Left lobe of liver (tissue), 2 donors: ENCODE measurements at regions not wholly inside any gene's neighbourhood (a gene's known extent, or its start where the extent isn't known, plus 50 kb on each side); places are given as distances from the start of the nearest gene placed in this dataset.
"Not testable (repeated sequence)": the region's sequence is repeated elsewhere in the genome, so short reads cannot be mapped to it uniquely, and the experiment has no call there.

Experiments
- ATAC-seq: fragments of 200-7000 bp; cut with Tn5 transposase; one replicate; pipeline ENCODE4 v1.9.1; 2020; ENCODE audit warnings: mild to moderate bottlenecking, moderate library complexity
- DNase-seq: peaks from one replicate; pipeline ENCODE4 v3.0.0-alpha.2; 2020; ENCODE audit warnings: low spot score
- donor health status: DM: no; HTN: no; CAD: no; lungs with moderate emphysema.
- donor health status: DM: no; HTN: yes; CAD: no.

DNA sequence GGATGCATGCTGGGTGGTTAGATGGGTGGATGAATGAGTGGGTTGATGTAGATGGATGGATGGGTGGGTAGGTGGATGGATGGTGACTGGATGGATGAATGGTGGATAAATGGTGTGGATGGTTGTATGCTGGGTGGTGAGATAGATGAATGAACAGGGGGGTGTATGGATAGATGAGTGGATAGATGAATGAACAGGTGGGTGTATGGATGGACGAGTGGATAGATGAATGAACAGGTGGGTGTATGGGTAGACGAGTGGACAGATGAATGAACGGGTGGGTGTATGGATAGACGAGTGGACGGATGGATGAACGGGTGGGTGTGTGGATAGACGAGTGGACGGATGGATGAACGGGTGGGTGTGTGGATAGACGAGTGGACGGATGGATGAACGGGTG is 108.2 kb downstream of the NPIPB11 start:
- not testable (repeated sequence) for ATAC-seq, DNase-seq

DNA sequence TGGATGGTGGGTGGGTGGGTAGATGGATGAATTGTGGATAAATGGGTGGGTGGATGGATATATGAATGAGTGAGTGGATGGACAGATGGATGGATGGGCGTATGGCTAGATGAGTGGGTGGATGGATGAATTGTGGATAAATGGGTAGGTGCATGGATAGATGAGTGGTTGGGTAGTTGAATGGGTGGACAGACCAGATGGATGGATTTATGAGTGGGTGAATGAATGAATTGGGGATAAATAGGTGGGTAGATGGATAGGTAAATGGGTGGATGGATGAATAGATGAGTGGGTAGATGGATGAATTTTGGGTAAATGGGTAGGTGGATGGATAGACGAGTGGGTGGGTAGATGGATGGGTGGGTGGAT is 108.7 kb downstream of the NPIPB11 start:
- not testable (repeated sequence) for DNase-seq, ATAC-seq

DNA sequence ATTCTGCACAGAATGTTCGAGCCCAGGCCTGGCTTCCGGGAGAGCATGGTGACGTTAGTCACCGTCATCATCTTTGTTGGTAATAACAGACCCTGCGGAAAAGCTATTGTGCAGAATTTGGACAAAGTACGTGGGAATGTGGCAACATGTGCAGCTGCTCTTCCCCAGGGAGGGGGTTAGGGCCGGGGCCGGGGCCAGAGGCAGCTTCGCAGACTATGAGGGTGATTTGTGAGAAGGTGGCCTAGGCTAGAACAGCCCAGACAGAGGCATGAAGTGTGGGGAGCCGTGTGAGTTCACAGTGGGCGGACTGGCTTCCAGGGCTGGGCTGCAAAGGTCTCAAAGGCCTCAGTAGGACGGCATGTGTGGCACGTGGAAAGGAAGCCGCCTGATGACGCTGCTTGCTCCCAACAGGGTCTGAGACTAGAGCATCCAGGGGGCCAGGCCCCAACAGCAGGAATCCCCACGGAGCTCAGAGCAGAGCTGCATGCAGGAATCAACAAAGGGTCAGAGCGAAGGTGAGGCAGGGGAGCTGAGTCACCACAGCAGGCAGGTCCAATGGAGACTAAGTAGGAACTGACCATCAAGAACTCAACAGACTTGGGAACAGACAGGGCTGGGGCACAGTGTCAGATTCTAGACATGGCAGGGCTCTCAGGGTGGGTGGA is 109.2 kb downstream of the NPIPB11 start:
- not testable (repeated sequence) for DNase-seq, ATAC-seq

DNA sequence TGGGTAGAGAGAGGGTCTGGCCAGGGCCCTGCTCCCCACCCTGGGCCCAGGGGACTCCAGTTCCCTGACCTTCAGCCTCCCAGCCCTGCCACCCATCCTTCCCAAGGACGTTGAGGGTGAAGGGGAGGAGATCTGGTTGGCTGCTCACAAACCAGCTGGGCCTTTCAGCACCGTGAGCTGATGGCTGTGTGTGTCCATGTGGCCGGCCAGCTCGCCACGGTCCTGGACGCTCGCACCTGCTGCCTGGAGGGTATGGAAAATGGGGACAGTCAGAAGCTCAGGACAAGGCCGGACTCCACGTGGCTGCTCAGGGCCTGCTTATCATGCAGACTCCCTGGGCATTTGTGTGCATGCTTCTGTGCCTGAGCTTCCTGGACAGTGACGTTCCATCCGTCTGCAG is 110.3 kb downstream of the NPIPB11 start:
- not testable (repeated sequence) for ATAC-seq, DNase-seq

DNA sequence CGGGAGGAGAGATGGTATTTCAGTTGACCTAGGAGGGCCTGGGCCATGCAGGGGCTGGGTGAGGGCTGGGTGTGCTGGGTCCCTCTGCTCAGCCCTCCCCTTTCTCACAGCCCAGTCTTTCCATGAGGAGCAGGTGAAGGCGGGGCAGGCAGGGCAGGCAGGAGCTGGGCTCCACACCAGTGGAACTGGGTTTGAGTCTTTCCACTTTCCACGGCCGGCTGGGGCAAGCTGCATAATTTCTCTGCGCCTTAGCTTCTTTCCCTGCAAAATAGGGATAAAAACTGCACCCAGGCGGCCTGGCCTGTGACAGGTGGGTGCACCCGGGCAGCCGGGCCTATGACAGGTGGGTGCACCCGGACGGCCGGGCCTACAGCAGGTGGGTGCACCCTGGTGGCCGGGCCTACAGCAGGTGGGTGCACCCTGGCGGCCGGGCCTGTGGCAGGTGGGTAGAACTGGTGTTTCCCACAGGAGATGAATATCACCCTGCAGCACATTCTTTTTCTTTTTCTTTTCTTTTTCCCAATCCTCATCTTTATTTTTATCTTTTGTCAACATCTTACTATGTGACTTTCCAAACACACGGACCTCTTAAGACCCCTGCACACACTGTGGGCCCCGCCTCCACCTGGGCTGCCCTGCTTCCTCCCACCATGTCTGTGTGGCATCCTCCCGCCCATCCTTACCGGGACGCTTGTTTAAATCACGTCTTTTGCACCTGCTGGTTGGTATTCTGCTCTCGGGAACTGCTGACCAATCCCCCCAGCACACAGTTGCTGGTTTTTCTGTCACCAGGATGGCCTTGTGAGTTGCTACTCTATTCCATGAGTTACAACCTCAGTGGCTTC is 111.3 kb downstream of the NPIPB11 start:
- not testable (repeated sequence) for DNase-seq, ATAC-seq

DNA sequence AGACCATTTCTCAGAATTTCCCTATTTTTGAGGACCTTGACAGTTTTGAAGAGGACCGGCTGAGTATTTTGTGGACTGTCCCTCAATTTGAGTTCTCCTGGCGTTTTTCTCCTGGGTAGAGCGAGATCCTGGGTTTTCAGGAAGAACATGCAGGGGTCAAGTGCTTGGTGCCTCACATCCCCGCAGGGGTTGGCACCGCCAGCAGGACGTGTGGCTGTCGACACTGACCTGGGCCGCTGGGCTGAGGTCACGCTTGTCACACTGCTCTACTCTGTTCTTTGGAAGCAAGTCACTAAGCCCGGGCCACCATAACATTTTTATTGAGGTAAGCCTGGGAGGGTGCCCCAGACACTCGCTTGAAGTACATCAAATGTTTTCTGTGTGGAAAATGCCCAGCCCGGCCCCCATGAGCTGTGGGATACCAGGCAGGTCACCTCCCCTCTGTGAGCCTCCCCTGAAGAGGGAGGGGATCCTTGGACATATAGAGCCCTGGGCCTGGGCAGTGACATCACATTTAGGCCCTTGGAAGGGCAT is 112.0 kb downstream of the NPIPB11 start:
- not testable (repeated sequence) for DNase-seq, ATAC-seq

DNA sequence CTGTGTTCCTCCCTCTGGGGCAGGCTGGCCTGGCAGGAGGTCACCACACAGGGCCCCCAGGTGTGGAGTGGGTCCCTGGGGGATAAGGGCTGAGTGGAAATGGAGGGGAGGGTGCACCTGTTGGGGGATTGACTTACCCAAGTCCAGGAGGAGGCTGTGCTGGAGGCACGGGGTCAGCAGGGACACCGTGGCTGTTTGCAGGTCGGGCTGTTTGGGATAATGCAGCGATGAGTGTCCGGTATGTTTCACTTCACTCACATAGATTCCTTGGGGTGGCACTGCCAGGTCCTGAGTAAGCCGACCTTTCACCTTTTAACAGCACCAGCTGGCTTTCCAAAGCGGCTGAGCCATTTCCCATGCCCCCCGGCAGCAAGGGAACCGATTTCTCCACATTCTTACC is 113.0 kb downstream of the NPIPB11 start:
- not testable (repeated sequence) for ATAC-seq, DNase-seq

DNA sequence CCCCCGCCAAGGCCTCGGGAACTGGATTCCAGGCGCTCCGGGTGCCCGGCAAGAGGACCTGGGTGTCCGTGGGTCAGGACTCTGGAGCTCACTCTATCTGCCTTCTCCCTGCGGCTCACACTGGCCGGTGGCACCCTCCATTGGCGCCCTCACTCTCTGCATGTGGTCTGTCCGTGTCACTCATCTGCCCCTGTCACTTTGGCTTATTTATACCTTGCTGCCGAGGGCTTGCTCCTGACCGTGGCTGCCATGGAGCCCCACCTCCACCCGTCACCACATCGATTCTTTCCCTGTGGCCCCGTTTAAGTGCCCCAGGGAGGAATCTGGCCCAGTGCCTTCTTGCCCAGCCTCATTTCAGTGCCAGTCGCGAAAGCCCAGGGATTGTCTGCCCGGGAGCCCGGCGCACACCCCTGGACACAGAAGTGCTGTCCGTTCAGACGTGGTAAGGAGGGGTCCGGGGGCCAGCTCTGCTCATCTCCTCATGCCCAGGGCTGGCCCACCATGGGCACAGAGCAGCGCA is 113.5 kb downstream of the NPIPB11 start:
- peak; percentile 70 for DNase-seq
- peak; percentile 55 for ATAC-seq

DNA sequence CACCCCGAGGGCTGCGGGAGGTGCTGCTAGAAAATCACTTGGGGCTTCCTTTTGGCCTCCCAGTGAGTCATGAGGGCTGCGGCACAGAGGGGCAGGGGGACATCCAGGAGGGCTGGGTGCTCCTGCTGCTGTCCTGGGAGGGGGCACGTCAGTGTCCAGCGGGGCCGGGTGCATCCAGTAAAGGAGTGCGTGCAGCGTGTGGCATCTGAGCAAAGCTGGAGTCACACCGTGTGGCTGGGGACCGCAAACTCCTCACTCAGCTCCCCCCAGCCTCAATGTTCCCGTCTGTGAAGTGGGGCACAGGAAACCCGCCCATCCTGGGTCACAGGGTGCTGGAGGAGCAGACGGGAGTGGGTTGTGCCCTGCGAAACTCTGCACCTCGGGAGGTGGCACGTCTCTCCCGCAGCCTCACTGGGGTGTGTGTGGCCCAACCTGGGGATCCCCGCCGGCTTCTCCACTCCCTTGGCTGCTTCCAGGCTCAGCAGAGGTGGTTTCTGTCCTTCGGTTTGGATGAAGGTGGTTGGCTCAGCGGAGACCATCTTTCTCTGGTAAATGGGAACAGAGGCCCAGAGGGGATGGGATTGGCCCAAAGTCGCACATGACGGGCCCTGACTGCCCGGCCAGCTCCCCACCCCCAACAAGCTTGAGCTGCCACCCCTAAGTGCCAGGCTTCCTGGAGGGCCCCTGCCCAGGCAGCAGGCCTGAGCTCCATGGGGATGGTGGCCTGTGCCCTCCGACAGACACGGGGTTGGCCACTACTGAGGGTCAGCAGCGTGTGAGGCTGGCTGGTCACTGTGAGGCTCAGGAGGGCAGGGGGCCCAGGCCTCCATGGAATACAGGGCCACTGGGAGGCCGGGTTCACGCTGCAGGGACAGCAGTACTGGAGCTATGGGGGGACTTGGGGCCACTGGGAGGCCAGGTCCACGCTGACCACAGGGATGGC is 114.9 kb downstream of the NPIPB11 start:
- not testable (repeated sequence) for ATAC-seq

DNA sequence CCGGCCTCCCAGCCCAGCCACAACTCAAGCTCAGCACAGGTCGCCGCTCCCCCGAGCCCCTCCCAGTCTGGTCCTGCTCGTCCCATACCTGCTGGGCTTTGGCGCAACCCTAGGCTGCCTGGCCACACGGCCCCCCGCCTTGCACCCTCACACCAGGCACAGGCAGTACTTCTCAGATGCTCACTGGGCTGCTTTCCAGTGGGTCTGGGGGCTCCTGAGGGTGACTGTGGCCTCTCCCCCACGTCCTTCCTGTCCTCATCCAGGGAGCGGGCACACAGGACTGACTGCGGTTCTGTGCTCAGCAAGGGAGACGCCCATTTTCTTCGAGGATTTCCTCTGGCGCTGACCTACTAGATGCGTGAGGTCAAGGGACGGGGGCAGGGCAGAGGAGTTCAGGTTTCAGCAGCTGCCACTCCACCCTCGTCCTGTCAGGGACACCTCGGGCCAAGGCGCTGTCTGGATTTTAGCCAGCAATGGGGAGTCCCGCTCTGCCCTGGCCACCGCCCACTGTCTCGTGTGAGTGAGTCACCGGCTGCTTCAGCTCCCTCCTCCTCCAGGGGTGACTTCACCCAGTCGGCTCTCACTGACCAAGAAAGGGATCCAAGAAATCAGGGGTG is 115.8 kb downstream of the NPIPB11 start:
- DNase-seq (peak; percentile 84), ATAC-seq (peak; percentile 61)

More for the DNA sequence above, 114.9 kb downstream of the NPIPB11 start:
- DNase-seq = not testable (repeated sequence)

DNA sequence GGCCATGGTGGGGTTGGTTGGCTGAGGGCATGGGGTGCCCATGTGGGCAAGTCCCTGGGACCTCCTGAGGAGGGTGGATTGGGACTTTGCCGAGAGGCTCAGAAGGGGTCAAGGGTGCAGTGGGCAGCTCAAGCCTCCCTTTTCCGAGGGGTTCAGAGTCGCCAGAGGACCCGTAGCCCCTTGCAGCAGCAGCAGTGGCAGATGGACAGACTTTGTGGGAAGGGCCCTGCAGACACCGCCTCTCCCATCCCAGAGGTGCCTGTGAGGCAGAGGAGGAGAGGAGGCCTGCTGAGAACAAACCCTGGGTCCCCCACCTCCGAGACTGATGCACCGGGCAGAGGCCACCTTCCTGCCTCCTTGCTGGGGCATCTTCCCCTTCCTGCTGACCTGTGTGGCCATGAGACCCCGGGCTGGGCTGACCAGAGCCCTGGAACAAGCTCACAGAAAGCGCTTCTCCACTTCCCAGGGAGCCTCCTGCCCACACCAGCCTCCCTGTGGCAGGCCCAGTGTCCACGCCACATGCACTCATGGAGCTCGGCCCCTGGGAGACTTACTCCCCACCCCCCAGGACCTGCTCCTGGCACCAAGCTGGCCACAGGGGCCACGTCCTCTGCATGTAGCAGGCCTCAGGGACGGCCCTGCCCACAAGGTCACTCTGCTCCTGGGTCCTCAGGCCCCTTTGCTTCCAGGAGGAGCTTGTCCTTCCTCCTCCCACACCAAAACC is 116.8 kb downstream of the NPIPB11 start:
- not testable (repeated sequence) for DNase-seq, ATAC-seq

DNA sequence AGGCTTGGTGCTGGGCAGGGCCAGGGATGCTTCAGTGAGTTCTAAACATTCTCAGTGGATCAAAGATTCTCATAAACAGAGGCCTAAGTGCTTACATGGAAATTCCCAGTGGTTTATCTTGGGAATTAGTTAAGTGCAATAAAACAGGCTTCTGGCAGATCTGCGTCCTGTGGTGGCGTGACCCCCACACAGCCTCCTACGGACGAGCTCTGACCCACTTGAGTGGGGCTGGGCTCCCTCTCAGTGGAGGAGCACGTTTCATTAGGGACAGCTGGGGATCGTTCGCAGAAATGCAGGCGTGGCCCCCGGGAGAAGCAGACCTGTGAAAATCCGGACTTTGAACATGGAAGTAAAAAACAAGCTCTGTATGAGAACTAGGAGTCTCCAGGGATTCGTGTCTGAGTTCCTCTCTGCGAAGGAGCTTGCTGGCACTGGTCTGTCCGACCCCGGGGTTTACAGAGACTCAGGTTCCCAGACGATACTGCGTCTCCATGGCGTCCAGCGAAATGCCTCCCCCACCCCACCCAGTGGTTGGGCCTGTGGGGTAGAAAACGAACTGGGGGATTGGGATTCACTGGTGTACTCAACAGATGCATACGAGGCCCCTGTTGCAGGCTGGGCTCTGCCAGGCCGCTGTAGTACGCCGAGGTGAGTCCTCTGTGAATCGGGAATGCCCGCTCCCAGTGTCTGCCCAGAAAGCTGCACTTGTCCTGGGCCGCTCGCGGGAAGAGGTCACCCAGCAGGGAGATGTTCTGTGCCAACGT is 117.6 kb downstream of the NPIPB11 start:
- ATAC-seq, DNase-seq: not testable (repeated sequence)

DNA sequence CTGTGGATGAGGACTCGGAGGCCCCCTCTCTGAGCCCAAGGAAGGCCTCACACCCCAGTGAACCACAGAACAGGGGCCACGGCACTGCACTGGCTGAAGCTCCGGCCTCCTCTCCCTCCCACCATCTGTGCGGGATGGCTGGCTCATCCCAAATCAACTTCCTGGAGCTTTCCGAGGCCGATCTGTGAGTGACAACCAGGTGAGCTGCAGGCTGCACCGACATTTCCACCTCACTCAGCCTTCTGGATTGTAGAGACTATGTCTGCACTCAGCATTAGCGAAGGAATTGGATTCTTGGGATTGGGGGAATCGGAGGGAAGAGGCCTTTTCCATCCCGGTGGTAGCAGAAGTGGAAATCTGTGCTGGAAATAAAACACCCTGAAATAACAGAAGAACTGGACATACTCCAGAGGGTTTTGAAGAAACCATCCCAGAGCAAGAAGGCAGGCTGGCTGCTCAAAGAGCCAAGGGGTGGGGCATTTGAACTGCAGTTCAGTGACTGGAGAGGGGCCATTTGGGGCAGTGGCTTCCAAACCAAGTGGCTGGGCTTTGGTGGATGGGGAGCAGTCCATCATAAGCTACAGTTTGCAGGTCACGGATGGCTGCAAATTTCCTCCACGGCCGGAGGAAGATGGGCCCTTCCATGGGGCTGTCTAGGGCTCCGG is 118.5 kb downstream of the NPIPB11 start:
- DNase-seq, ATAC-seq: not testable (repeated sequence)

DNA sequence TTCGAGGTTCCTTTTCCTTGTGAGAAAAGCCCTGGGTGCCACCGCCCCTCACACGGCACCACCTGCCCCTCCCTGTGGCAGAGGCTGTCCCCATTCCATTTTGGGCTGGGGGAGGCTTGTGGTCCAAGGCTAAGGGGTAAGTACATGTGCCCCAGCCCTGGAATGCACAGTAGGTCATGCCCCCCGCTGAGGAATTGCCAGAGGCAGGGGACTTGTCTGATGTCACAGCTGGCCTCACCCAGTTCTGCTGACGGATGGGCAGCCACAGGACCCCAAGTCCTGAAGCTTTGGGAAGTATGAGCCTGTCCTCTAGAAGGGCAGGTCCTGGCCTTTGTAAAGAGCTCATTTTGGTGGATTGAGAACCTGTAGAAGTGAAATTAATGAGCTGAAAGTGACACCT is 119.3 kb downstream of the NPIPB11 start:
- DNase-seq = not testable (repeated sequence)

DNA sequence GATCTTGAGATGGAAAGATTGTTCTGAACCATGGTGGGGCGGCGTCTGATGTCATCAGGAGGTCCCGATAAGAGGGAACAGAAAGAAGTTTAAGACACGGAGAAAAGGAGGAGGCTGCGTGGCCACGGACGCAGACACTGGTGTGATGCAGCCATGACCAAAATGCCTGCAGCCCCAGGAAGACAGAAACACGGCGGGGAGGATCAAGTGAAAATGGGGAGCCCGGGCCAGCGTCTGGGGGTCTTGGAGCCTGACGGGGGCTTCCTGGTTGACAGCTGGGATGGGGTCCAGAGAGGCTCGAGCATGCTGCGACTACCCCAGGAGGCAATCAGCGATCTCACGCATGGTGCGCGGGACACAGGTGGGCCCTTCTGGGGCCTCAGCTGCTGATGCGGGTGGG is 119.7 kb downstream of the NPIPB11 start:
- ATAC-seq, DNase-seq: not testable (repeated sequence)

More for the DNA sequence above, 119.3 kb downstream of the NPIPB11 start:
- not testable (repeated sequence) for ATAC-seq

DNA sequence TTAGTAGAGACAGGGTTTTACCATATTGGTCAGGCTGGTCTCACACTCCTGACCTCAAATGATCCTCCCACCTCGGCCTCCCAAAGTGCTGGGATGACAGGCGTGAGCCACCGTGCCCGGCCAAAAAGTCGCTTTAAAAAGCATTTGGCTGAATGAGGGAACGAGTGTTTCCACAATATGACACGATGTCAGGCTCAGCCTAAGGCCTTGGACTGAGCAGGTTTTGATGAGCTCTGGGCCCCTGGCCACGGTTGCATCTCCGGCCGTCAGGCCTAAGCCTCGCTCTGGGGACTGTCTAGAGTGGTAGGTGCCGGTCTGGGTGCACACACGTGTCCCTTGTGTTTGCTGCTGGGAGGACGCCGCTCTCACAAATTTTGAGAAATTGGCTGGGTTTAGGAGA is 120.3 kb downstream of the NPIPB11 start:
- not testable (repeated sequence) for DNase-seq, ATAC-seq

DNA sequence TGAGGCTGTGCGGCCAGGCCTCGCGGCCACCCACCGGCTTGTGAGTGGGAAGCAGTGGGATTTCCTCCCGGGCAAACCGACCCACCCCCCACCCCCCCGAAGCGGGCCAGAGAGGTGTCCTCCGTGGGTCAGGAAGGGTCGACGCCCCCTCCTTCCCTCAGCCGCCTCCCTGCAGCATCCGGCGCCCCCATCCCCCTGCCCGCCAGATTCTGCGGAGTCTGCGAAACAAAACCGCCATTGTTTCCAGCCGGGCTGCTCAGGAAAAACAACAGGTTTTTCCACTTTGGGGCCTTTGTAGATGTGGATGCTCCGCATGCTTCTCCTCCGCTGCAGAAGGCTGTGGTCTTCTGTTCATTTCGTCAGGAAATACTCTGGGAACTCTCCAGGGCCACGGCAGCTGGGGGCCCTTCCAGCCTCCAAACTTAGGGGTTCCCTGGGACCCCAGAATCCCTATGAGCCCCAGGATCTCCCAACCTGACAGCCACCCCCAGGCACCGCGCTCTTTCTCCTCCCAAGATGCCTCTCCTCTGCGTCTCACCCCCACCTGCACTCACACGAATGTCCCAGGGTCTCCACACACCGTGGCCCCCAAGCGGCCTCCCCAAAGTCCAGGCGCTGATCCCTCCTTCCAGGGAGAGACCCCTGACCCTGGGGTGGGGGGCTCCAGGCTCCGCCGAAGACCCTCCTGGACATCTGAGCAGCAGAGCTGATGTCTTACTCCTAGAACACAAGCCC is 121.2 kb downstream of the NPIPB11 start:
- not testable (repeated sequence) for ATAC-seq, DNase-seq
